ENCODE measurements at regions not wholly inside any gene's neighbourhood (a gene's known extent, or its start where the extent isn't known, plus 50 kb on each side); places are given as distances from the start of the nearest gene placed in this dataset.
"Not testable (repeated sequence)": the region's sequence is repeated elsewhere in the genome, so short reads cannot be mapped to it uniquely, and the experiment has no call there.

GRCh38 chr2:167328808-167329207 is 440.5 kb downstream of the XIRP2 start:
- H3K4me3 ChIP-seq, H3K36me3 ChIP-seq, H3K9me3 ChIP-seq, DNase-seq, H3K27me3 ChIP-seq: not testable (repeated sequence)

GRCh38 chr2:167322795-167323194 is 434.5 kb downstream of the XIRP2 start:
- Histone ChIP-seq H3K4me3 (no peak overlapping the region), H3K9me3 (no peaks in the 10 kb centered on the region), H3K36me3 (no peaks in the 10 kb centered on the region), H3K27me3 (no peaks in the 10 kb centered on the region)
- DNase-seq, result no peak

- H3K9me3 ChIP-seq, result no peaks in the 10 kb centered on the region
- DNase-seq, result peak; percentile 14
- H3K36me3 ChIP-seq, result no peaks in the 10 kb centered on the region
- H3K27me3 ChIP-seq, result no peaks in the 10 kb centered on the region
- H3K4me3 ChIP-seq, result no peak overlapping the region
Measured at GRCh38 chr2:167318581-167318980, 430.3 kb downstream of the XIRP2 start.

- Histone ChIP-seq H3K4me3 (no peak overlapping the region), H3K27me3 (no peaks in the 10 kb centered on the region), H3K36me3 (no peaks in the 10 kb centered on the region), H3K9me3 (no peaks in the 10 kb centered on the region)
- no peak for DNase-seq
Measured at GRCh38 chr2:167310442-167310841, 422.2 kb downstream of the XIRP2 start.
